AG20443 (cell line): ENCODE measurements at regions not wholly inside any gene's neighbourhood (a gene's known extent, or its start where the extent isn't known, plus 50 kb on each side); places are given as distances from the start of the nearest gene placed in this dataset.

Source experiments
- DNase-seq: peaks from one replicate; pipeline ENCODE4 v3.0.0; 2012; ENCODE audit warnings: low spot score, mixed read lengths

GRCh38 chr14:98711453-98711852, 560.5 kb downstream of the BCL11B start:
- no peak for DNase-seq

GRCh38 chr14:98714626-98715425, 557.2 kb downstream of the BCL11B start:
- no peak for DNase-seq

- no peak for DNase-seq
Measured at GRCh38 chr14:98716133-98716532, 555.9 kb downstream of the BCL11B start.

GRCh38 chr14:98721061-98721460, 550.9 kb downstream of the BCL11B start:
- no peak for DNase-seq

GRCh38 chr14:98724734-98725133, 547.3 kb downstream of the BCL11B start:
- DNase-seq, result no peak

GRCh38 chr14:98725191-98725590, 546.8 kb downstream of the BCL11B start:
- DNase-seq, result no peak

GRCh38 chr14:98725676-98726075, 546.3 kb downstream of the BCL11B start:
- DNase-seq, result no peak

- DNase-seq, result no peak
Measured at GRCh38 chr14:98726585-98727405, 545.2 kb downstream of the BCL11B start.

- no peak for DNase-seq
Measured at GRCh38 chr14:98728024-98728423, 544.0 kb downstream of the BCL11B start.

- no peak for DNase-seq
Measured at GRCh38 chr14:98728836-98729235, 543.2 kb downstream of the BCL11B start.

GRCh38 chr14:98731286-98731685, 540.7 kb downstream of the BCL11B start:
- no peak for DNase-seq

GRCh38 chr14:98731701-98732100, 540.3 kb downstream of the BCL11B start:
- DNase-seq, result no peak

- no peak for DNase-seq
Measured at GRCh38 chr14:98733536-98733935, 538.5 kb downstream of the BCL11B start.

- DNase-seq, result no peak
Measured at GRCh38 chr14:98736701-98737338, 535.2 kb downstream of the BCL11B start.

- no peak for DNase-seq
Measured at GRCh38 chr14:98741523-98741922, 530.5 kb downstream of the BCL11B start.

- DNase-seq, result no peak
Measured at GRCh38 chr14:98742001-98742400, 530.0 kb downstream of the BCL11B start.

- DNase-seq, result no peak
Measured at GRCh38 chr14:98743536-98743935, 528.5 kb downstream of the BCL11B start.

GRCh38 chr14:98748966-98749365, 523.0 kb downstream of the BCL11B start:
- DNase-seq, result no peak

GRCh38 chr14:98751110-98751509, 520.9 kb downstream of the BCL11B start:
- DNase-seq, result no peak

- no peak for DNase-seq
Measured at GRCh38 chr14:98752660-98753059, 519.3 kb downstream of the BCL11B start.

- DNase-seq, result no peak
Measured at GRCh38 chr14:98754343-98755020, 517.5 kb downstream of the BCL11B start.

GRCh38 chr14:98756749-98757148, 515.2 kb downstream of the BCL11B start:
- no peak for DNase-seq
